ENCODE measurements at regions not wholly inside any gene's neighbourhood (a gene's known extent, or its start where the extent isn't known, plus 50 kb on each side); places are given as distances from the start of the nearest gene placed in this dataset.

- TF ChIP-seq CTCF (IDR thresholded peaks at IDR 0.05; ENCODE audit: insufficient read depth, low read length, poor library complexity, severe bottlenecking) (no peak), EZH2phosphoT487 (conservative IDR thresholded peaks at IDR 0.05; ENCODE audit: low read length) (no peak)
Measured at GRCh38 chr6:126516411-126516810, 176.5 kb downstream of the CENPW start.
